HepG2 (cell line): ENCODE measurements at regions not wholly inside any gene's neighbourhood (a gene's known extent, or its start where the extent isn't known, plus 50 kb on each side); places are given as distances from the start of the nearest gene placed in this dataset.

ENCODE experiments used
- ATAC-seq: fragments of 200-7000 bp; cut with Tn5 transposase; 3 replicates; pipeline ENCODE4 v1.9.1; 2020; ENCODE audit warnings: mild to moderate bottlenecking, moderate library complexity
- BruUV-seq: library from RNA; stranded (reverse); fragments of 400-500 nt; replicated peaks from 2 replicates; lab custom pipeline; 2021; lab: Mats Ljungman, UMichigan
- CTCF ChIA-PET: fragments of 300-600 bp; formaldehyde crosslinking; extraction: SDS; loops from one replicate; lab custom pipeline; 2021; ENCODE audit warnings: low total read pairs, inconsistent platforms, low intra/inter-chr PET ratio; lab: Yijun Ruan, JAX
- POLR2A ChIA-PET: fragments of 350-600 bp; sonication (Branson Sonifier 250); formaldehyde crosslinking; loops from one replicate; lab custom pipeline; 2020; ENCODE audit warnings: antibody characterized with exemption, inconsistent platforms; lab: Yijun Ruan, JAX
- DNase-seq: peaks from one replicate; pipeline ENCODE4 v3.0.0-alpha.2; 2015; ENCODE audit warnings: low spot score
- FAIRE-seq: peaks from 3 replicates; lab custom pipeline; 2011; peaks lifted over from hg19 to GRCh38; lab: Jason Lieb, UNC
- H2AFZ ChIP-seq: one replicate; pipeline ENCODE4 v1.6.1; 2011; ENCODE audit warnings: low read length, inconsistent platforms
- H3K27ac ChIP-seq: fragments of 300-600 bp; 3 replicates; pipeline ENCODE4 v1.8.0; 2011; ENCODE audit warnings: mixed run types, mild to moderate bottlenecking, mixed read lengths, low read length, inconsistent platforms; ENCODE audit not compliant: insufficient read depth; ENCODE audit errors: extremely low read length
- H3K27me3 ChIP-seq, 2 experiments: fragments of 200-600 bp in 1 of 2; 2 replicates in 1 of 2; 3 replicates in 1 of 2; pipeline versions ENCODE4 v1.6.0 to v1.8.0; 2011; ENCODE audit warnings: low read length in 2 of 2, mild to moderate bottlenecking in 2 of 2, moderate library complexity in 2 of 2, inconsistent platforms in 1 of 2; ENCODE audit not compliant: insufficient read depth in 2 of 2, control insufficient read depth in 1 of 2
- H3K36me3 ChIP-seq, 2 experiments: fragments of 200-600 bp in 1 of 2; replicated peaks in 1 of 2; 2 replicates in 1 of 2; 3 replicates in 1 of 2; pipeline versions ENCODE4 v1.5.1 to v1.8.0; 2011; ENCODE audit warnings: low read length in 2 of 2, inconsistent platforms in 1 of 2; ENCODE audit not compliant: insufficient read depth in 2 of 2, control insufficient read depth in 1 of 2
- H3K4me1 ChIP-seq: 2 replicates; pipeline ENCODE4 v1.5.1; 2012; ENCODE audit warnings: low read length, inconsistent platforms; ENCODE audit not compliant: insufficient read depth
- H3K4me2 ChIP-seq: 2 replicates; pipeline ENCODE4 v1.6.0; 2011; ENCODE audit warnings: low read depth, low read length, inconsistent platforms
- H3K4me3 ChIP-seq, 3 experiments: fragments of 200-600 bp in 1 of 3; sonication (generic), shearing (Covaris generic) in 1 of 3; replicated peaks in 1 of 3; 2 replicates each; pipeline ENCODE4 v1.5.1; 2011 to 2016; ENCODE audit warnings: low read length in 3 of 3, inconsistent platforms in 2 of 3, low read depth in 2 of 3, mild to moderate bottlenecking in 2 of 3, control low read depth in 1 of 3, mixed read lengths in 1 of 3; ENCODE audit not compliant: insufficient read depth in 1 of 3
- H3K79me2 ChIP-seq: one replicate; pipeline ENCODE4 v1.6.1; 2011; ENCODE audit warnings: low read length, inconsistent platforms; ENCODE audit not compliant: insufficient read depth
- H3K9ac ChIP-seq: 2 replicates; pipeline ENCODE4 v1.6.0; 2011; ENCODE audit warnings: mild to moderate bottlenecking, low read depth, low read length, inconsistent platforms; ENCODE audit not compliant: insufficient read depth
- H3K9me3 ChIP-seq: 2 replicates; pipeline ENCODE4 v1.5.1; 2012; ENCODE audit warnings: mild to moderate bottlenecking, low read length
- H4K20me1 ChIP-seq: 2 replicates; pipeline ENCODE4 v1.6.0; 2011; ENCODE audit warnings: inconsistent platforms, mild to moderate bottlenecking, low read length, moderate library complexity; ENCODE audit not compliant: insufficient read depth
- FOXA1 ChIP-seq, 2 experiments: fragments of 450-650 bp in 1 of 2; sonication (generic) in 1 of 2; formaldehyde crosslinking in 1 of 2; IDR thresholded peaks; 2 replicates each; pipeline versions ENCODE4 v1.4.0 to v1.6.1; 2016 to 2020; ENCODE audit warnings: missing genetic modification reagents in 1 of 2
- JARID2 ChIP-seq: sonication (generic); formaldehyde crosslinking; IDR thresholded peaks from 2 replicates; pipeline ENCODE4 v1.8.1; 2023; ENCODE audit warnings: missing genetic modification reagents, inconsistent platforms; ENCODE audit not compliant: insufficient replicate concordance
- KDM2A ChIP-seq: sonication (generic); formaldehyde crosslinking; IDR thresholded peaks from 2 replicates; pipeline ENCODE4 v1.4.0; 2020; ENCODE audit warnings: low read depth, missing genetic modification reagents, borderline replicate concordance
- NFYB ChIP-seq: sonication (generic); formaldehyde crosslinking; IDR thresholded peaks from 2 replicates; pipeline ENCODE4 v1.4.0; 2020; ENCODE audit warnings: missing genetic modification reagents
- SAFB2 ChIP-seq: sonication (generic); formaldehyde crosslinking; IDR thresholded peaks from 2 replicates; pipeline ENCODE4 v1.5.1; 2020; ENCODE audit warnings: missing genetic modification reagents, low read depth, mild to moderate bottlenecking, borderline replicate concordance
- SMARCE1 ChIP-seq: fragments of 450-650 bp; IDR thresholded peaks from 2 replicates; pipeline ENCODE4 v1.6.1; 2017; ENCODE audit warnings: borderline replicate concordance
- SOX13 ChIP-seq, 3 experiments: fragments of 450-650 bp in 1 of 3; sonication (generic) in 1 of 3; formaldehyde crosslinking in 1 of 3; IDR thresholded peaks in 2 of 3; conservative IDR thresholded peaks in 1 of 3; 2 replicates each; pipeline versions ENCODE4 v1.5.0 to v1.6.1; 2016 to 2020; ENCODE audit warnings: antibody characterized with exemption in 1 of 3, mild to moderate bottlenecking in 1 of 3, missing compliant biosample characterization in 1 of 3, missing genetic modification reagents in 1 of 3, moderate library complexity in 1 of 3
- TAF15 ChIP-seq: fragments of 200-400 bp; formaldehyde crosslinking; IDR thresholded peaks from one replicate; pipeline ENCODE4 v1.6.1; 2018; ENCODE audit warnings: mild to moderate bottlenecking, low read depth, low read length; ENCODE audit not compliant: poor library complexity, severe bottlenecking
- TERF1 ChIP-seq: sonication (generic); formaldehyde crosslinking; IDR thresholded peaks from 2 replicates; pipeline ENCODE4 v1.8.0; 2022; ENCODE audit warnings: mild to moderate bottlenecking, missing genetic modification reagents, moderate library complexity
- ZBTB44 ChIP-seq: sonication (generic); formaldehyde crosslinking; IDR thresholded peaks from 2 replicates; pipeline ENCODE4 v1.4.0; 2020; ENCODE audit warnings: missing genetic modification reagents
- ZFX ChIP-seq: sonication (generic); formaldehyde crosslinking; IDR thresholded peaks from 2 replicates; pipeline ENCODE4 v1.4.0; 2020; ENCODE audit warnings: mild to moderate bottlenecking, low read depth, missing genetic modification reagents, moderate library complexity
- ZNF263 ChIP-seq: sonication (generic); formaldehyde crosslinking; IDR thresholded peaks from 2 replicates; pipeline ENCODE4 v1.4.0; 2020; ENCODE audit warnings: missing genetic modification reagents
- ZSCAN30 ChIP-seq: sonication (generic); formaldehyde crosslinking; IDR thresholded peaks from 2 replicates; pipeline ENCODE4 v1.5.0; 2020; ENCODE audit warnings: mild to moderate bottlenecking, missing genetic modification reagents
- WGBS: methylation state at CpG from one replicate; pipeline ENCODE4 v1.1.6; 2017; ENCODE audit warnings: low lambda C conversion rate; 5-methylcytosine and 5-hydroxymethylcytosine counted together
- in situ Hi-C: cut with HindIII; loops from 2 replicates; pipeline ENCODE4 v1.10.0; 2017; ENCODE audit warnings: low pct_unique_long_range_greater_than_20kb; ENCODE audit not compliant: extremely low pct_ligation_motif_present
- intact Hi-C: fragments of 100-400 bp; cut with micrococcal nuclease; formaldehyde crosslinking; loops from one replicate; pipeline ENCODE4 v1.10.0; 2022; ENCODE audit not compliant: unreplicated experiment
- TF ChIP-seq, protein P1 (sequence below): sonication (generic); formaldehyde crosslinking; IDR thresholded peaks from 2 replicates; pipeline ENCODE4 v1.5.1; 2020; ENCODE audit warnings: mild to moderate bottlenecking, missing genetic modification reagents, moderate library complexity

DNA sequence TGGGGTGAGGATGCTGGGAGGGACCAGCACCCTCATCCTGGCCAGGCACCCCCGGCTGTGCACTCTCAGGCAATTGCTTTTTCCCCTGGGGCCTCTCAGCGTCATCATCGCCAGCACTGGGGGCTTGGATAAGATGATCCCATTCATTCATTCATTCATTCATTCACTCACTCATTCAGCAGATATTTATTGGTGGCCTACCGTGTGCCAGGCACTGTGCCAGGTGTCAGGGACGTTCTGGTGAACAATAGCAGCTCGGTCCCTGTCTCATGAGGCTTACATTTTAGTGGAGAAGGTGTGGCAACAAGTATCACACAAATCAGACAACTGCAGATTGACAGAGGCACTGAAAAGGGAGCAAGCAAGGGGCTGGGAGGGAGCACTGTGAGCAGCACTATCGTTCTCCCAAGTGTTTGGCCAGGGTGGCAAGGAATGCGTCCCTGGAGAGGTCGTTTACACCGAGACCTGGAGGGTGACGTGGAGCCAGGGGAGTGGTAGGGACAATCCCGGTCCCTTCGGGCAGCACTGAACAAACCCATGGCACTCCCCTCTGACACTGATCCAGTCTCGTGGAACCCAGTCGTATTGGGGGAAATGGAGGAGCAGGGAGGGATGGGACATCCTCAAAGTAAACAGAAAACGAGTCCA, 124.1 kb downstream of the PAPOLA start:
- Histone ChIP-seq H3K27ac (no peak overlapping the region), H3K9ac (no peak overlapping the region), H3K9me3 (no peaks in the 10 kb centered on the region), H3K4me1 (no peaks in the 10 kb centered on the region), H3K79me2 (no peaks in the 10 kb centered on the region), H3K36me3 (no peaks in the 10 kb centered on the region), H3K4me3 (no peak overlapping the region)
- WGBS: 18% methylated on average over 15 of the region's 16 CpGs
- ATAC-seq (no peak), DNase-seq (no peak)
- intact Hi-C loops: no loop called here
- POLR2A ChIA-PET: no interaction called here
- BruUV-seq: no TSS peak
- no peak for TF ChIP-seq FOXA1 (IDR thresholded peaks at IDR 0.05)
- TF ChIP-seq FOXA1 (CRISPR knock-in tag; IDR thresholded peaks at IDR 0.05): no peak
- TF ChIP-seq ZBTB44 (CRISPR knock-in tag): no peak
- TF ChIP-seq KDM2A (CRISPR knock-in tag): no peak
- no peak for TF ChIP-seq ZNF263 (CRISPR knock-in tag)
- no peak for TF ChIP-seq SMARCE1
- TF ChIP-seq ZFX (CRISPR knock-in tag): no peak
- TF ChIP-seq, all 625 proteins: peak for 0
- no peak for FAIRE-seq
- Histone ChIP-seq H3K27me3 (peaks cover 9 to 66% of the 10 kb centered on the region in 2 experiments), H2AFZ (no peak overlapping the region), H3K4me2 (no peak overlapping the region), H4K20me1 (no peaks in the 10 kb centered on the region)
- CTCF ChIA-PET: no interaction called here
- in situ Hi-C loops: no loop called here

DNA sequence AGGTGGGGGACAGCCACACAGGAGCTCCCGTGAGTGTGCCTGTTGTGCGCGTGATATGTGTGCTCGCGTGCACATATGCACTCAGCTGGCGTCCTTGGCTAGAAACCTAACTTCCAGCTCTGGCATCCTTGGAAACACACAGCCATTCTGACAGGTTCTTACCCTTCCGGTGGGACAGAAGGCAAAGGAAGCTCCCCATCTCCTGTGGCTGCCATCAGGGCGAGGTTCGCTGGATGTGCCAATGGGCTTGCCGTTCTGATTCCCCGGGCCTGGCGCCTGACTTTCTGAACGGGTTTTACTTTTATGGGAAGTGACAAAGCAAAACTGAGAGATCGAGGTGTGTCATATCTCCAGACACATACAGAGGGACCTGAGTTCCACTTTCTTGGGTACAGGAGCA, 124.7 kb downstream of the PAPOLA start:
- H3K4me3 ChIP-seq: no peak overlapping the region
- no peaks in the 10 kb centered on the region for H3K79me2 ChIP-seq
- H3K36me3 ChIP-seq: no peaks in the 10 kb centered on the region
- WGBS: 5% methylated on average over 11 of the region's 14 CpGs
- BruUV-seq: no TSS peak
- ATAC-seq: no peak
- FAIRE-seq: no peak
- ChIA-PET POLR2A (no interaction called here), CTCF (no interaction called here)
- H2AFZ ChIP-seq: no peak overlapping the region
- DNase-seq: no peak
- H4K20me1 ChIP-seq: no peaks in the 10 kb centered on the region
- H3K9ac ChIP-seq: no peak overlapping the region
- peaks cover 7 to 60% of the 10 kb centered on the region in 2 experiments for H3K27me3 ChIP-seq
- H3K9me3 ChIP-seq: no peaks in the 10 kb centered on the region
- H3K4me2 ChIP-seq: no peak overlapping the region
- no peak overlapping the region for H3K27ac ChIP-seq
- intact Hi-C loops (no loop called here), in situ Hi-C loops (no loop called here)
- no peaks in the 10 kb centered on the region for H3K4me1 ChIP-seq
- TF ChIP-seq NFYB (CRISPR knock-in tag): no peak
- TF ChIP-seq SOX13 (IDR thresholded peaks at IDR 0.05): no peak
- TF ChIP-seq SOX13 (CRISPR knock-in tag; conservative IDR thresholded peaks at IDR 0.05 in 1 of 2, IDR thresholded peaks at IDR 0.05 in 1 of 2): no peak
- no peak for TF ChIP-seq SAFB2 (CRISPR knock-in tag)
- TF ChIP-seq JARID2: no peak
- TF ChIP-seq, protein P1, sequence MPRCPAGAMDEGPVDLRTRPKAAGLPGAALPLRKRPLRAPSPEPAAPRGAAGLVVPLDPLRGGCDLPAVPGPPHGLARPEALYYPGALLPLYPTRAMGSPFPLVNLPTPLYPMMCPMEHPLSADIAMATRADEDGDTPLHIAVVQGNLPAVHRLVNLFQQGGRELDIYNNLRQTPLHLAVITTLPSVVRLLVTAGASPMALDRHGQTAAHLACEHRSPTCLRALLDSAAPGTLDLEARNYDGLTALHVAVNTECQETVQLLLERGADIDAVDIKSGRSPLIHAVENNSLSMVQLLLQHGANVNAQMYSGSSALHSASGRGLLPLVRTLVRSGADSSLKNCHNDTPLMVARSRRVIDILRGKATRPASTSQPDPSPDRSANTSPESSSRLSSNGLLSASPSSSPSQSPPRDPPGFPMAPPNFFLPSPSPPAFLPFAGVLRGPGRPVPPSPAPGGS (CRISPR knock-in tag): no peak
- no peak for TF ChIP-seq ZSCAN30
- TF ChIP-seq TAF15: no peak
- TF ChIP-seq TERF1 (CRISPR knock-in tag): no peak
